Nephron (organoid): ENCODE measurements at regions not wholly inside any gene's neighbourhood (a gene's known extent, or its start where the extent isn't known, plus 50 kb on each side); places are given as distances from the start of the nearest gene placed in this dataset.

Experiments used
- H3K27ac Mint-ChIP-seq, 3 experiments: 2 replicates each; pipeline ENCODE4 v1.8.0; 2020; ENCODE audit warnings: mixed read lengths in 3 of 3, mild to moderate bottlenecking in 2 of 3, moderate library complexity in 1 of 3
- H3K27me3 Mint-ChIP-seq: 2 replicates; pipeline ENCODE4 v1.8.0; 2021; ENCODE audit warnings: low read depth, mild to moderate bottlenecking, moderate library complexity, mixed read lengths
- H3K36me3 Mint-ChIP-seq: 2 replicates; pipeline ENCODE4 v1.8.0; 2020; ENCODE audit warnings: low read depth, mixed read lengths
- H3K4me1 Mint-ChIP-seq: 2 replicates; pipeline ENCODE4 v1.8.0; 2020; ENCODE audit warnings: mixed read lengths
- H3K4me3 Mint-ChIP-seq, 3 experiments: 2 replicates each; pipeline ENCODE4 v1.8.0; 2020; ENCODE audit warnings: mild to moderate bottlenecking in 3 of 3, mixed read lengths in 3 of 3, moderate library complexity in 2 of 3
- H3K9me3 Mint-ChIP-seq: 2 replicates; pipeline ENCODE4 v1.8.0; 2020; ENCODE audit warnings: mixed read lengths
- CTCF ChIP-seq, 3 experiments: fragments of 200-600 bp; sonication (generic); IDR thresholded peaks; one replicate each; pipeline ENCODE4 v1.5.0; 2021; ENCODE audit warnings: antibody characterized with exemption in 3 of 3; ENCODE audit not compliant: unreplicated experiment in 3 of 3

DNA sequence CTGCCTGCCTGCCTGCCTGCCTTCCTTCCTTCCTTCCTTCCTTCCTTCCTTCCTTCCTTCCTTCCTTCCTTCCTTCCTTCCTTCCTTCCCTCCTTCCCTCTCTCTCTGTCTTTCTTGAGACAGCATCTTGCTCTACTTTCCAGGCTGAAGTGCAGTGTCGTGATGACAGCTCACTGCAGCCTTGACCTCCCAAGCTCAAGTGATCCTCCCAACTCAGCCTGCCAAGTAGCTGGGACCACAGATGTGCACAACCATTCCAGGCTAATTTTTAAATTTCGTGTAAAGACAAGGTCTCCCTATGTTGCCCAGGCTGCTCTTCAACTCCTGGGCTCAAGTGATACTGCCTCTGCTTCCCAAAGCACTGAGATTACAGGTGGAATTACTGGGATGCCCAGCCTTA is 328.2 kb upstream of the SORL1-AS1 start:
- Mint-ChIP-seq H3K4me1 (peaks cover 4% of the 10 kb centered on the region), H3K27me3 (peaks cover 9% of the 10 kb centered on the region), H3K36me3 (peaks cover 5% of the 10 kb centered on the region), H3K9me3 (peaks cover 30% of the 10 kb centered on the region), H3K27ac (peak overlapping the region in 2 of 3 experiments; percentile 16 to 34), H3K4me3 (no peak overlapping the region)
- TF ChIP-seq CTCF (IDR thresholded peaks at IDR 0.05; ENCODE audit: unreplicated experiment in 3 of 3) = no peak

DNA sequence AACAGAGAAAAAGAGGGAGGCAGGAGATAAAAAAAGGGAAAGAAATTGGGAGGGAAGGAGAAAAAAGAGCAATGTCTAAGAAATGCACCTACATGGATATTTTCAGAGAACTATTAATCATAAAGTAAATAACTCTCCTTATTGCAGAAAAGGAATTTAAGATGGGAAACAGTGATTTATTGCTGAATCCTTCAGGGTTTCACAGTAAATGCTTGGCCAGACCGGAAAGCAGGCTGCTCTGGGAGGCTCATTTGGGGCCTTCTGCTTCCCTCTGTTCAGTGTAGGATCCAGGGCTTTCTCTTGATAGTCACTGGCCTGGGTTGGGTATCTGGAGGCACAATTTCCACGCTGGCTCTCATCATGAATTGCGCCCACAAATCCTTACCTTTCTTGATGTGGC is 324.3 kb upstream of the SORL1-AS1 start:
- Mint-ChIP-seq H3K9me3 (peaks cover 6% of the 10 kb centered on the region), H3K27me3 (peaks cover 4% of the 10 kb centered on the region)

GRCh38 chr11:121775276-121775675 is 322.5 kb upstream of the SORL1-AS1 start:
- H3K4me3 Mint-ChIP-seq = no peak overlapping the region
- H3K27me3 Mint-ChIP-seq = no peaks in the 10 kb centered on the region
- H3K4me1 Mint-ChIP-seq = no peaks in the 10 kb centered on the region
- no peak overlapping the region for H3K27ac Mint-ChIP-seq
- H3K9me3 Mint-ChIP-seq = no peaks in the 10 kb centered on the region
- TF ChIP-seq CTCF (IDR thresholded peaks at IDR 0.05; ENCODE audit: unreplicated experiment in 3 of 3) = no peak
- H3K36me3 Mint-ChIP-seq = no peaks in the 10 kb centered on the region

More for the DNA sequence above, 324.3 kb upstream of the SORL1-AS1 start:
- H3K4me1 Mint-ChIP-seq = peaks cover 4% of the 10 kb centered on the region
- H3K4me3 Mint-ChIP-seq = no peak overlapping the region
- no peak overlapping the region for H3K27ac Mint-ChIP-seq
- H3K36me3 Mint-ChIP-seq = no peaks in the 10 kb centered on the region
- no peak for TF ChIP-seq CTCF (IDR thresholded peaks at IDR 0.05; ENCODE audit: unreplicated experiment in 3 of 3)

GRCh38 chr11:121773076-121773475 is 320.3 kb upstream of the SORL1-AS1 start:
- TF ChIP-seq CTCF (IDR thresholded peaks at IDR 0.05; ENCODE audit: unreplicated experiment in 3 of 3) = no peak
- H3K9me3 Mint-ChIP-seq = no peaks in the 10 kb centered on the region
- no peak overlapping the region for H3K4me3 Mint-ChIP-seq
- no peak overlapping the region for H3K27ac Mint-ChIP-seq
- peaks cover 4% of the 10 kb centered on the region for H3K27me3 Mint-ChIP-seq
- H3K36me3 Mint-ChIP-seq = no peaks in the 10 kb centered on the region
- no peaks in the 10 kb centered on the region for H3K4me1 Mint-ChIP-seq

DNA sequence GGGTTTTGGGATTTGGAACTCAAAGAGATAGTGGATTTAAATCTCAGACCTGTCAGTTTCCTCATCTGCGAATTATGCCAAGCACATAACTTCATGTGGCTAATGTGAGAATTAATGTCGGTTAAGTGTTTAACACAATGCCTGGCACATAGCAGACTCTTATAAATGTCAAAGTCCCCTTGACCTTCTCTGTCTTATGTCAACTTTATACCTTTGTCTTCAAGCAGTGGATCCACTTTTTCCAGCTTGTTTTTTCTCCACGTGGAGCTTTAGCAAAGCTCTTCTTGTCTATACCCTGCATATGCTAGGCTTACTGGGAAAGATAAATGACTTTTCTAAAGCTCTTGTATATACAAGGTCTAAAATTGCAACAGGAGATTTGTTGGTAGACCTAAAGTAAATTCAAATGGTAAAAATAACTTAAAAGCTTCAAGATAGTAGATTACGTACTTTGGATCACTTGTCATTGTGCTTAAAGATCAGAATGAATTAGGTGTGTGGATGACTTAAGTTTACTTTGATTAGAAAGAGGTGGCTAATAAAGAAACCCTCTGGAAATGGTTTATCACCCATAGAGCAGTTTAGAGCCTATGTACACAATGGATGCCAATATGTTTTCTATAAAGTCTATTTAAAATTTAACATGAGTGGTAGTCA is 318.3 kb upstream of the SORL1-AS1 start:
- Mint-ChIP-seq H3K36me3 (no peaks in the 10 kb centered on the region), H3K27ac (peak overlapping the region in 1 of 3 experiments; percentile 39), H3K9me3 (no peaks in the 10 kb centered on the region), H3K27me3 (peaks cover 4% of the 10 kb centered on the region), H3K4me1 (peaks cover 7% of the 10 kb centered on the region), H3K4me3 (no peak overlapping the region)
- no peak for TF ChIP-seq CTCF (IDR thresholded peaks at IDR 0.05; ENCODE audit: unreplicated experiment in 3 of 3)

DNA sequence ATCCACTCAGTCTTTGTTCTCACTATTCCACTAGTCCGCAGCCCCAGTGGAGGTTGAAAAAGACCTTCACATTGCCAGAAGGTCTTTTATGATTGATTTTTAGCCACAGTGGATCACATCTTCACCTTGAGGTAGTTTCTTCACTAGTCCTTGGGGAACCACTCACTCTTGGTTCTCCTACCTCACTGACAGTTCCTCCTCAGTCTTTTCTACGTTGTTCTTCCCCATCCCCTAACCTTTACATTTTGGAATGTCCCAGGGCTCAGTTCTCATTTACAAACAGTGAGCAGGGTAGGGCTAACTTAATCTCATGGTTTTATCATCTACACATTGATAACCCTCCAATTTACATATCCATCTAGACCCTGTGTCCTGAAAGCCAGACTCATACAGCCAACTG is 316.4 kb upstream of the SORL1-AS1 start:
- no peaks in the 10 kb centered on the region for H3K9me3 Mint-ChIP-seq
- no peaks in the 10 kb centered on the region for H3K36me3 Mint-ChIP-seq
- H3K4me1 Mint-ChIP-seq = peaks cover 22% of the 10 kb centered on the region
- peak overlapping the region in 1 of 3 experiments; percentile 15 for H3K27ac Mint-ChIP-seq
- H3K27me3 Mint-ChIP-seq = peaks cover 4% of the 10 kb centered on the region
- H3K4me3 Mint-ChIP-seq = no peak overlapping the region
- no peak for TF ChIP-seq CTCF (IDR thresholded peaks at IDR 0.05; ENCODE audit: unreplicated experiment in 3 of 3)
